Activated CD4-positive, alpha-beta T cell treated with anti-CD3 and anti-CD28 coated beads for 4 hours (primary cell): ENCODE measurements at regions not wholly inside any gene's neighbourhood (a gene's known extent, or its start where the extent isn't known, plus 50 kb on each side); places are given as distances from the start of the nearest gene placed in this dataset.

Source experiments
- DNase-seq, 2 donors: peaks; one replicate each; pipeline ENCODE4 v3.0.0-alpha.2; 2020

DNA sequence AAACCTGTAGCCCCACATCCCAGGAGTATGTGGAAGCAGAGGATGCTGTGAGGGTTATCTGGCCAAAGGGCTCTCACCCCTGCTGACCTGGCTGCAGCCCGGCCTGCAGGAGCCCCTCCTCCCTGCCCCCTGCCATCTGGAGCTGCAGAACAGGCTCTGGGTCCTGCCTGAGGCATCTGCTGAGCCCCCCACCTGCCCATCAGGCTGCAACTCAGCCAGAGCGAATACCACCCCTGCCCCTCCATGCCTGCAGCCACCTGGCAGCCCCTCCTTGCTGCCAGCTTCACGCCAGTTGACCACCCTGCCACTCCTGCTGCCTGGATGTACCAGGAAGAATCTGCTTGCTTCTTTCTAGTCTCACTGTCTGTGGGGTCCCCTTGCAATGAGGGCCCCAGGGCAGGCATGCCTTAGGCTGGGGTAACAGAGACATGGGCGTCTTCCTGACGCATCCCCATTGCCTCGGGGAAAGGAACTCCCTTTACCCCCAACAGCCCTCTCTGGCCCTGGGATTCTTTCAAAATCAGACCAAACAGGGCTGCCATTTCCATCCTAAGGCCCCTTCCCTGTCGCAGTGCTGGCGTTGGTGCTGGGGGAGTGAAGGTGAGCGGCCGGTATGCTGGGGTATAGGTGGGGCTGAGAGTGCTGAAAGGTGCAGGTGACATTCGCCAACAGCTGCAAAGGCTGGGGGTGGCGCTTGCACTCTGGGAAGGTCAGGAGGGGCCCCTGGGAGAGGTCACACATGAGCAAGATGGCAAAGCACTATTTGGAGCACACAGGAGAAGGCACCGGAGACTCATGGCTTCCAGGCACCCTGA is 1334.6 kb downstream of the TBC1D22A start:
- no peak for DNase-seq

DNA sequence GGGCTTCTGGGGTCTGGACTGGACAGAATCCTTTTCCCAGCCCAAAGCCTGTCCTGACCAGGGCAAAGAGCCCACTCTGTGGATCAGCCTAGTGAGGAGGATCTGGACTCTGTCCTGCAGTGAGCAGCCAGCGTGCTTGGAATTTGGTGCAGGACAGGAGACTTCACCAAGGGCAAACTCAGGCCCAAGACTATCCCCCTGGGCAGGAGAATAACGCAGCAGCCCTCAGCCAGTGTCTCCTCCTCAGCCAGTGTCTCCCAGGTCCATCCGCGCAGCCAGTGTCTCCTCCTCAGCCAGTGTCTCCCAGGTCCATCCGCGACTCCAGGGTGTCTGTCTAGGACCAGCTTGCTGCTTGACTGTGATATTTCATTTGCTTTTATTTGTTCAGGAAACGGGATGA is 1334.0 kb downstream of the TBC1D22A start:
- no peak for DNase-seq

DNA sequence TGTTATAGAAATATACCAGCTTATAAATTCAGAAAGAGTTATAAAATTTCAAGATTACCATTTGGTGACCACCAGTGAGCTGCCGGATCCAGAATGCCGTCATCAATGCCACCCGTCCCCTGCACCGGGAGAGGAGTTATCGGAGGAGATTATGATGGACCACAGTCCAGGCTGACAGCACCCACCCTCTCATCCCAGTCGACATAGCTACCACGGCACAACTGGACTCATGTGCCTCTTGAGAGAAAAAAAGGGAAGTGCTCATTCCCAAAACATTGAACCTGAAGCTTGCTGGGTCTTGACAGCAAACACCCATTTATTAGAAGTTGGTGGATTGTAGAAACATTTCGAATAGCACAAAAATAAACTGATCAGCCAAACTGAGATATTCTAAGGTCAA is 1331.5 kb downstream of the TBC1D22A start:
- no peak for DNase-seq

DNA sequence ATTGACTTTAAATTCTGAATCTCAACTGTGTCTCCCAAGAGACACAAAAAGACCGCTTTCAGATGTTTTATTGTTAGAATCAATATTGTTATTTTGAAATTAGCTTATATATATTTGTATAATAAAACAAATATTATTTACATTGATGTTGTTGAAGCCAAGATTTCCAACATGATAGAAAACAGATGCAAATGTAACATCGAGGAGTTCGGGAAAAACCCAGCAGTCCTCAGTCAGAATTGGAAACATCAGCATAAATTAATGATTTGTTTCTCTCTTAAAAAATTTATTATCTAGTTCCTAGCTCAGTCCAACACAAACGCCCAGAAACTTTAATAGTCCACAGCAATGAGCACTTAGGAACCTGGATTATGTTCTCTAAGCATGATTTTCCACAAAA is 1330.4 kb downstream of the TBC1D22A start:
- DNase-seq, result no peak

DNA sequence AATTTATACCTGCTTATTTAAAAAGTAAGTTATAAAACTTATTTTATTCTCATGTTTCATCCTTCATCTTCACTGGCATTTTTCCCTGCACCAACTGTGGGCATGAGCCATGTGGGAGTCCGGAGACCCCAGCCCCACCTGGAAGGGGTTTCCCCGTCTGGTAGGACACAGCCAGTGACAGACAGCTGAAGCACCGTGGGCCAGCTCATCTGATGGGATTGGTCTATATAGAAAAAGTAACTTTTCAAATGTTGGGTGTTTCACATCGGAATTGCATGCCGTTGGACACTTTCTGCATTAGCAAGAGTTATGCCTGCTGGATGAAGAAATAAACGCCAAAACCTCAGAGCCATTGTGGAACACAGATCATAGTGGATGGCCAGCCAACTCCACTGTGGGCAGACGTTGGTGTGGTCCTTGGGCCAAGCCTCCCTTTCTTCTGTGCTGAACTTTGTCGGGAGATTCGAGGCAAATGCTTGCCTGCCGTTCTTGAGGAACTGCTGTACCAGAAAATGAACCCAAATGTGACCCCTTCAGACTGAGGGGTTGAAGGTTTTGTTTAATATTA is 1329.3 kb downstream of the TBC1D22A start:
- DNase-seq, result no peak

DNA sequence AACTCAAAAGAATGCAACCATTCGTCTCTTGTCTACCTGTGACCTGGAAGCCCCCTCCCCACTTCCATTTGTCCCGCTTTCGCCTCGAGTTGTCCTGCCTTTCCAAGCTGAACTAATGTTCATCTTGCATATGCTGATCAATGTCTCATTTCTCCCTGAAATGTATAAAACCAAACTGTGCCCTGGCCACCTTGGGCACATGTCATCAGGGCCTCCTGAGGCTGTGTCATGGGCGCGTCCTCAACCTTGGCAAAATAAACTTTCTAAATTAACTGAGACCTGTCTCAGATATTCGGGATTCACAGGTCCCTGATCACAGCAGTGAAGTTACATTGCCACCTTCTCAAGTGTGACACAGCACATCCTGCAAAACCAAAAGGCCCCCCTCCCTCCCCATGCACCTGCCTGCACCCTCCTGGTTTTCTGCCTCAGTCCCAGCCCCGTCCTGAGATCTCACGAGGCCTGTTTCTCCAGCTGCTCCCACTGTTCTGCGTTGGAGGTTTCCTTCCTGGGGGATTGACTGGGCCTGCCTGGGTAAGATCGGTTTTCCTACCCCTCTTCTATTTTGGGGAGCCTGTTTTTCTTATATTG is 1328.7 kb downstream of the TBC1D22A start:
- no peak for DNase-seq

DNA sequence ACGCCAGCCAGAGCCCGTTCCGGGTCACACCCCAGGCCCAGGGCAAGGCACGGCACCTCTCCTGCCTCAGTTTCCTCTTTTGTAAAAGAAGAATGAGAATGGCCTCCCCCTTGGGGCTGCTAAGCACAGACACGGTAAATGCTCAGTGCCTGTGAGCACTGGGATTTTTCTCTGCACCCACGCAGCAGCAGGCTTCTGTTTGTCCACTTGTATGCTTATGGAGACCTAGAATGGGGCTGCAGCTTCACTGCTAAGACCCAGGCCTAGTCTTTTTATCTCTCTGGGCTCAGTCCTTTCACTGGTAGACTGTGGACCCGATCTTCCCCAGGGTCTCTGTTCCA is 1327.9 kb downstream of the TBC1D22A start:
- no peak for DNase-seq

DNA sequence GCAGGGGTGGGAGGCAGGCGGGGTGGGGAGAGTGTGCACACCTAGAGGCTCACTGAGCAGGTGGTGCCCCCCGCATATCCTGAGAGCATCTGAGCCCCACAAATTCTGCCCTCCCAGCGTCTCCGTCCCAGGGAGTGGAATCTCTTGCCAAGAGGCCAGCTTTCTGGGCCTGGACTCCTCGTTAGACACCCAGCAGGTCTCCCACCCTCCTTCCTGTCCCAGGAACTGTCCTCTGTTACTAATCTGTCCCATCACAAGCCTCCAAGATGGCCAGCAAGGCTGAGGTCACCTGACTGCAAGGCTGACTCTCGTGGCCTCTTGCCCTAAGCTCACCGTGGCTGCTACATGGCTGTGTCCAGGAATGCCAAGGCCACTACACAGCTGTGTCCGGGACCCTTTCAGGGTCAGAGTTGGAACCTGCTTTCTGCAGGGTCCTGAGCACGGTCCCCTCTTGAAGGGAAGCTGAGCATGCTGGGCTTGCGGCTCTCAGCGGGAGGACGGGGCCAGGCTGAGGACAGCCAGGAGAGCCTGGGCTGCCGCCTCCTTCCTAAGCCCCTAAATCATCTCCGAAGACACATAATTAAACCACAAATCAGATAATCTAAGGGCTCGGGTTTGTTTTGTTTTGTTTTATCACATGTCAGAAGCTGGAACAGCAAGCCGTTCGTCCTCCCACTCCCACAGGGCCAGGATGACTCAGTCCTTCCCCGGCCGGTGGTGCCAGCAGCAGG is 1327.3 kb downstream of the TBC1D22A start:
- no peak for DNase-seq

DNA sequence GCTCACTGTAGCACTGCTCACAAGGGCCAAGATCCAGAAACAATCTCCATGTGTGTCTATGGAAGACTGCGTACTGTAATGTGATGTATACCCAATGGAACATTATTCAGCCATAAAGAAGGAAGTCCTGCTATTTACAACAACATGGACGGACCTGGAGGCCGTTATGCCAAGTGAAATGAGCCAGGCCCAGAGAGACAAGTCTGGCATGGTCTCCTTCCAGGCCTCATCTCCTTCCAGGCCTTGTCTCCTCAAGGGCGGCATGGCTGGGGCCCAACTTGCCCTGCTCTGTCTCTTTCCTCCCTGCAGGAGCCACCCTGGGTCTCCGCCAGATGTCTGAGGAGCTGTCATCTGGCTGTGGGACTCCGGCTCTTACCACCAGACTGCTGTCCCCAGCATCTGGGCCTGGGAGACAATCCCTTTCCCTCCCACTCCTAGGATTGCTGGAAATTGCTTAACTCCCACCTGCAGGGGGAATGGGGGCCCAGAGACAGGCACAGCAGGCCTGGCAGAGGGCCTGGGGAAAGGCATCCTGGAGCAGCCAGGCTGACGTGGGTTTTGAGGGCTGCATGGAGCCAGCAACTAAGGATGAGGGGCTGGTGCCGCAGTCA is 1326.6 kb downstream of the TBC1D22A start:
- no peak for DNase-seq

DNA sequence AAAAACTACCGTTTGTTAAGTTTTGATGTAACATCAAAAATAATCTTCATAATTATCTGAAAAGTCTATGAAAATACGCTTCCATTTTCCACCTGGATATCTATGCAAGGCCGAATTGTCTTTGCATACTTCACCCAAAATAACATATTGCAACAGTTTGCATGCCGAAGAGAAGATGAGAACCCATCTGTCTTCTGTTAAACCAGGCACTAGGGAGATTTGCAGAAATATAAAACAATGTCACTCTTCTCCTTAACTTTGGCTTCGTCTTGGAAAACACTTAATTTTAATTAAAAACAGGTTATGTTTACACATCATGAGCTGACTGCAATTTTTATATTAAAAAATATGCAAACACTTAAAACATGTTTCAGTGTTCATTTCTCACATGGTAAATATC is 1325.8 kb downstream of the TBC1D22A start:
- no peak for DNase-seq

DNA sequence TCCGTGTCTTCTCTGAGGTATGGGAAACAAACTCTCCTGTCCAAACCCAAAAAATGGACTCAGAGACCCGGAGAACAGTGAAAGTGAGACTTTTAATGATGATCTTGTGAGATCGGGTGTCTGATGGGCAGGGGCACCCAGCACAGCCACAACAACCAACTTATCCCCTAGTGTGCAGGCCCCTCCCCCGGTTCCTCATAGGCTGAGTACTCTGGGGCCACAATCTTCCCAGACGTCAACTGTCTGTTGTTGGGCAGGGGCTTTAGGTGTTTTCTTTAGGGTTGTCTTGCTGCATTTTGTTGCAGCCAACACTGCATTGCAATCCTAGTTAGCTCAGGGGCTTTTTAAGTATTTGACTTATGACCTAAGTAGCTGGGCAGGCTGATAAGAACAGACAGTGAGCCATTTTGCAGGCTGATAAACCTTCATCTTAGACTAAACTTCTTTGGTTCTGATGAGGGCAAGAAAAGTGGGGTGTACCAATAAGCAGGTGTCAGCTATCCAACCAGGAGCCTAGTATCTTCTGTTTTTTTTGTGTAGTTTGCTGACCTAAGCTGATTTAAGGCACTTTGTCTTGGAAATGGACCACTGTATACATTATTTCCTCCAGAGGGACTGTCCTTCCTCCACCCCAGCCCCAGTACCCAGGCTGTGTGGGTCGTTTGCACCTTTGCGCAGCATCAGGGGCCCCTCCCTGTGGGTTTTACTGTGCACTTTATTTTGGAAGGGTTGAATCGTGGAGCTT is 1323.6 kb downstream of the TBC1D22A start:
- DNase-seq, result no peak

DNA sequence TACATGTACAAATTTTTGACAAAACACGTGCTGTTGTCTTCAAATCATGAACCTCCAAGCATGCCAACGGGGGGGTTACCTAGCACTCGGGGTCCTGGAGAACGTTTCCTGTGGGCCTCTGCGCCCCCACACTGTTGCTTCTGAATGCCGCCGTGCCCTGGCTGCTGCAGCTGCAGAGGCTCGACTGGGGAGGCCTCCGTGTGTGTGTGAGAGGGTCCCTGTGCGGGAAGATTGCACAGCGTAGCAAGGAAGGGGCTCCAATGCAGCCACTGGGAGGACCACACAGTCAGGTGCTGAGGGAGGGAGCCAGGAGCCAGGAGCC is 1322.2 kb downstream of the TBC1D22A start:
- no peak for DNase-seq

DNA sequence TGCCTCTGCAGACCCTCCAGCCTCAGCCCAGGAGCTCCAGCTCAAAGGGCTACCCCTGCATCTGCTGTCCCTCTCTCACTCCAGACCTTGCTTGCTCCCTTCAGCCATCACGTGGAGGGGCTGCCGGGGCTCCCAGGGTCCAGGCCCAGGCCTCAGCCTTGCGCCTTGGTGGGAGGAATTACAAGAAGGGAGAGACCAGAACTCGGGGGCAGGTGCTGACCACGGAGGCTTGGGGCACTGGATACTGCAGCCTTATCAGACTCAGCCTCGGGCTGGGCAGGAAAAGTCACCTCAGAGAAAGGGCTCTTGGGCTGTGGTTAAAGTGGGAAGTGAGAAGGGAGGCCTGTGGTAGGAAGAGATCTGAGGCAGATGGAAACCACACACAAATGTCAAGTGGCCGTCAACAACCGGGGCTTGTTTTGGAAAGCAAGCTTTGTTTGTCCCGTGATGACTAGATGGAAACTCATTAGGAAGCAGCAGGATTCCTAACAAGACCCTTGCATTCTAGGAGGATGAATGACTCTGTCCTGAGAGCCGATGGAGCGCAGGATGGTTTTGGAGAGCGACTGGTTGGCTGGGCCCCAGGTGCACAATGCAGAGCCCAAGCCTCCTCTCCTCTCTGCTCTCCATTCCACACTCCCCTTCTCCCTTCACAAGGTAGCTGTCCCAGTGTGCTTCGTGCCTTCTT is 1321.7 kb downstream of the TBC1D22A start:
- DNase-seq, result no peak

DNA sequence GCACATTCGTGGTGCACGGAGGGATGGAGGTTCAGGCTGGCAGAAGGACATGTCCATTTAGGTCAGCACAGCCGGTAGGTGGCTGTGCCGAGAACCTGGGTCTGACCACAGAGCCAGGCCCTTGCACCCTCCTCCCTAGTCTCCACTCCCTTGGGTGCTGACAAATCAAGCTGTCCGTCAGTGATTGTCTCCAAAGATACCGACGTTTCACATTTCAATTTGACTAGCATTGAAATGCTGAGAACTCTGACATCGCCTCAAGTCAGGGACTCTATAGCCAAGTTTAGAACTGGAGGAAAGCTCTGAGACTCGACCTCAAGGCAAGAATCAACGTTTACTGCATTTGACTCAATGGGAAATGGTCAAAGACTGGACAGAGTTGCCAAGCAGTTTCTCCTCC is 1321.1 kb downstream of the TBC1D22A start:
- DNase-seq, result no peak

DNA sequence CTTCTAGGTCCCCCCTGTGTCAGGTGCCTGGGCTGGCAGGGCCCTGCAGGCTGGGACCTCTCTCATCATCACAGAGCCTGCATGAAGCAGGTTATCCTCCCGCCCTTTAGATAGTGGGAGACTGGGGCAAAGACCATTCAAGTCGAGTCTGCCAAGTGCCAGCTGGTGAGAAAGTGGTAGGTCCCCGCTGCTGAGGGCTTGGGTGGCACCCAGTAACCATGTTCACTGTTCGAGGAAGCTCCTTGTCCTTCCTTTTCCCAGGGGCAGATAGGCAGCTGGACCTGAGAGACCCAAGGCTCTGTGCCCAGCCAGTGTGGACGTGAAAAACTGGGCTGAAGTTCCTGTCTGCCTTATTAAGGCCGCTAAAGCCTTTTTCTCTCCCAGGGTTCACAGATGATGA is 1319.8 kb downstream of the TBC1D22A start:
- DNase-seq, result no peak

DNA sequence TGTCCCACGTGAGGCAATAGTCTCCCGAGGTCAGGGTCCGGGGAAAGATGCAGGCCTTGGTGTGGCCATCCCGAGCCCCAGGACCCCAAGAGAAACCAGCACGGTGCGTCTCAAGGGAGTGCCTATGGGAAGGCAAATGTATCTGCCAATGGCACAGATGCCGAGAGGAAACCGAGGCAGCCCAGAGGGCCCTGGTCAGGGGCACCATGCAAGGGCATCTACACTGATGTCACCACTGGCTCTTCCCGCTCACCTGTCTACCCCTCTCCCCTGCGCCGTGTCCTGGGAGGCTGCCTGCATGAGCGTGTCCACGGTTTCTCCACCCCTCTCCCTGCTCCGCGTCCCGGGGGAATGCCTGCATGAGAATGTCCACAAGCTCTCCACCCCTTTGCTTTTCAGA is 1318.8 kb downstream of the TBC1D22A start:
- no peak for DNase-seq

DNA sequence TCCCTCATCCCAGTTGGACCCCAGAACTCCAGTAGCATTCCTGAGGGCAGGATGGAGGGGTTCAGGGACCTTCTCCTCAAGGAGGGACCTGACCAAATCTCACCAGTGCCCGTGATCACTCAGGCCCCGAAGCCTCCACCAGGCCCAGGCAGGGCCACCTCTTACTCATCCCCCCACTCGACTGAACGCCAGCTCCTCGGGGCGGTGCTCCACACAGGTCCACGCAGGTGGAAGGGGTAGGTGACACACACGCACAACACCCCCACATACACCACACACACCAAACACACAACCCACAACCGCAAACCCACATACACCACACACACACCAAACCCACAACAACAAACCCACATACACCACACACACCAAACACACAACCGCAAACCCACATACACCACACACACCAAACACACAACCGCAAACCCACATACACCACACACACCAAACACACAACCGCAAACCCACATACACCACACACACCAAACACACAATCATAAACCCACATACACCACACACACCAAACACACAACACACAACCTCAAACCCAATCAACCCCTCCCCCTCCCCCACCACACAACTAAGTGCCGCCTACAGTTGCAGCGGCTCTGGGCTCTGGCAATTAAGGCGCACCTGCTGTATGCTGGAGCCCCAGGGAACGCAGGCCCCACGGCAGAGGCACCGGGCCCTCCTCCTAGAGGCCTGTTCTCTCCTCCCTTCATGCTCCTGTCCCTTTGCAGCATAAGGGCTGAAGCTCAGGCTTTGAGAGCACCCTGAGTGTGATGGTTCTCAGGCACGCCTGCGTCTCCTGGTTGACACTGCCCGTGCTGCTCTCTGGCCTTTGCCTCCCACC is 1318.1 kb downstream of the TBC1D22A start:
- DNase-seq, result no peak

DNA sequence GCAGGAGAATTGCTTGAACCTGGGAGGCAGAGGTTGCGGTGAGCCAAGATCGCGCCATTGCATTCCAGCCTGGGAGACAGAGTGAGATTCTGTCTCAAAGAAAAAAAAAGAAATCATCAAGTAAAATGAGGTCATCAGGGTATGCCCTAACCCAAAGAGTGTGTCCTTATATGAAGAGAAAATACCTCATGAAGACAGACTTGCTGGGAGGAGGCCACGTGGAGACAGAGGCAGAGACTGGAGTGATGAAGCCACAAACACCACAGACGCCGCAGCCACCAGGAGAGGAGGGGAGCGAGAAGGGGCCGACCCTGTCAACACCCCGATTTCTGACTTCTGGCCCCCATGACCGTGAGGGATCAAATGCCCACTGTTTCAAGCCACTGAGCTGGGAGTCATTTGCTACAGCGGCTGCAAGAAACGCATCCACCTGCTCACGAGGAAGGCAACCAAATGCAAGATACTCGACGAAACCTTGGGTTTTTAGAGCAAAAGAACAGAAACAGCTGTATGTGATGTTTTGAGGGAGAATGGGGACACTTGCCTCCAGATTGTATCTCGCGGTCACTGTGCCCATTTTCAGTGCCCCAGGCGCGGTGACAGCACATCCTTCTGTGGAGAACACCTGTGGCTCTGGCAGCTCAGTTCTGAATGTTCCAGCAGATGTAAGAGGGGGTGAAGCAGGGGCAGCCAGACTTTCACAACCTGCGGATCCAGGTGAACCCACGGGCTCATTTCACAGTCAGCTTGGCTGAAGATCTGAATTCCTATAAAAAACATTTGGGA is 1317.2 kb downstream of the TBC1D22A start:
- DNase-seq, result no peak

DNA sequence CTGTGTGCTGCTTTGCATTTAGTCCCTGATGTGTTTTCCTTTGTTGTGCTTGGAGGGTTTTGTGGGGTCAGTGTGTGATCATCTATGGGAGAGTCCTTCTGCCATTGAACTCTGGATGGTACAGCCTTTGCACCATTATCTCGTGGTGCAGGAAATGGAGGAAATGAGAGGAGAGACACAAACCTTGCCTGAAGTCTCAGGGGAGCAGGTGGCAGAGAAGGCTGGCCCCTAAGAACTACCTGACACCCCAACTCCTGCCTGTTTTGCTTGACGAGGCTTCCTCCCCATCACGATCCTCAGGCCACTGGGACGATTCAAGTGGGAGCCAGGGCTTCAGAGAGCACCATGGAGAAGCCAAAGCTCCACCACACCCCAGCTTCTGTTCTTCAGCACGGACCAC is 1316.4 kb downstream of the TBC1D22A start:
- no peak for DNase-seq

DNA sequence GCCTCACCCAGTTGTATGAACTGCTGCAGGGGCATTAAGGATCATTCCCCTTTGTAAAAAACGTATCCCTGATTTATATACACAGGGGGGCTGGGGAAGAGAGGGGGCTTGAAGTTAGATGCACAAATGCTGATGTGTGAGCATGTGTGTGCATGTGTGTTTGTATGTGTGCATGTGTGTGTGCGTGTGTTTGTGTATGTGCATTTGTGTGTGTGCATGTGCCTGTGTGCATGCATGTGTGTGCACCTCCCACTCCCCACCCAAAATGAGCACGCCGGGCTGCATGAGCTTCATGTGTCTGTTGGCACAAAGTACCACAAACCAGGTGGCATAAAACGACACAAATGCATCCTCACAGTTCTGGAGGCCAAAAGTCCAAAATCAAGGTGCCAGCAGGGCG is 1315.2 kb downstream of the TBC1D22A start:
- no peak for DNase-seq
